K562 (cell line): ENCODE measurements at regions not wholly inside any gene's neighbourhood (a gene's known extent, or its start where the extent isn't known, plus 50 kb on each side); places are given as distances from the start of the nearest gene placed in this dataset.

ENCODE experiments used
- ATAC-seq: fragments of 200-7000 bp; cut with Tn5 transposase; 3 replicates; pipeline ENCODE4 v1.9.1; 2020; ENCODE audit warnings: moderate library complexity
- BruUV-seq: library from RNA; stranded (reverse); fragments of 400-500 nt; replicated peaks from 2 replicates; lab custom pipeline; 2021; lab: Mats Ljungman, UMichigan
- CTCF ChIA-PET: fragments of 300-600 bp; formaldehyde crosslinking; extraction: SDS; loops from one replicate; lab custom pipeline; 2021; ENCODE audit warnings: low intra/inter-chr PET ratio; lab: Yijun Ruan, JAX
- POLR2A ChIA-PET: fragments of 300-600, 350-650 bp; sonication (Branson Sonifier 250); formaldehyde crosslinking; extraction: SDS; loops from one replicate; lab custom pipeline; 2021; ENCODE audit warnings: antibody characterized with exemption, inconsistent platforms; lab: Yijun Ruan, JAX
- DNase-seq, 4 experiments: peaks; one replicate each; pipeline versions ENCODE4 v3.0.0 to v3.0.0-alpha.2; 2011 to 2018; ENCODE audit warnings: low spot score in 3 of 4, mixed read lengths in 3 of 4; ENCODE audit errors: extremely low read depth in 1 of 4
- FAIRE-seq: peaks from 2 replicates; lab custom pipeline; 2011; peaks lifted over from hg19 to GRCh38; lab: Jason Lieb, UNC
- H2AFZ ChIP-seq: 2 replicates; pipeline ENCODE4 v1.6.0; 2011; ENCODE audit warnings: low read depth, low read length, control low read depth, inconsistent platforms
- H3K27ac ChIP-seq: fragments of 200-600 bp; 3 replicates; pipeline ENCODE4 v1.8.0; 2011; ENCODE audit warnings: low read depth, mild to moderate bottlenecking, control low read depth, inconsistent platforms, low read length, moderate library complexity, mixed read lengths; ENCODE audit errors: extremely low read depth
- H3K27me3 ChIP-seq, 2 experiments: fragments of 300-600 bp in 1 of 2; 2 replicates in 1 of 2; 3 replicates in 1 of 2; pipeline versions ENCODE4 v1.6.0 to v1.8.0; 2011; ENCODE audit warnings: inconsistent platforms in 2 of 2, low read length in 2 of 2, mild to moderate bottlenecking in 1 of 2, mixed read lengths in 1 of 2, moderate library complexity in 1 of 2; ENCODE audit not compliant: control insufficient read depth in 2 of 2, insufficient read depth in 2 of 2
- H3K36me3 ChIP-seq: fragments of 300-600 bp; 3 replicates; pipeline ENCODE4 v1.8.0; 2011; ENCODE audit warnings: mild to moderate bottlenecking, low read length, inconsistent platforms; ENCODE audit not compliant: control insufficient read depth, insufficient read depth
- H3K4me1 ChIP-seq, 2 experiments: fragments of 200-600 bp in 1 of 2; replicated peaks in 1 of 2; 2 replicates in 1 of 2; 3 replicates in 1 of 2; pipeline versions ENCODE4 v1.5.1 to v1.8.0; 2011; ENCODE audit warnings: inconsistent platforms in 2 of 2, low read length in 2 of 2, mild to moderate bottlenecking in 1 of 2, mixed read lengths in 1 of 2, moderate library complexity in 1 of 2; ENCODE audit not compliant: control insufficient read depth in 2 of 2, insufficient read depth in 2 of 2
- H3K4me2 ChIP-seq: 2 replicates; pipeline ENCODE4 v1.6.1; 2011; ENCODE audit warnings: low read length, control low read depth, inconsistent platforms, mixed read lengths; ENCODE audit not compliant: insufficient read depth
- H3K4me3 ChIP-seq: fragments of 200-600 bp; sonication (generic), shearing (Covaris generic); 2 replicates; pipeline ENCODE4 v1.5.1; 2016; ENCODE audit warnings: control low read depth, inconsistent platforms
- H3K79me2 ChIP-seq: fragments of 200-600 bp; 3 replicates; pipeline ENCODE4 v1.8.0; 2011; ENCODE audit warnings: low read length, inconsistent platforms; ENCODE audit not compliant: control insufficient read depth, insufficient read depth
- H3K9ac ChIP-seq, 2 experiments: 2 replicates each; pipeline versions ENCODE4 v1.6.0 to v1.6.1; 2011; ENCODE audit warnings: low read depth in 2 of 2, low read length in 2 of 2, control low read depth in 1 of 2, inconsistent platforms in 1 of 2, mild to moderate bottlenecking in 1 of 2, mixed read lengths in 1 of 2; ENCODE audit not compliant: insufficient read depth in 1 of 2
- H3K9me1 ChIP-seq: one replicate; pipeline ENCODE4 v1.6.0; 2011; ENCODE audit warnings: inconsistent platforms, mild to moderate bottlenecking, low read length, moderate library complexity; ENCODE audit not compliant: control insufficient read depth, insufficient read depth
- H3K9me3 ChIP-seq: replicated peaks from 2 replicates; pipeline ENCODE4 v1.5.1; 2011; ENCODE audit warnings: low read depth, low read length, inconsistent platforms; ENCODE audit not compliant: control insufficient read depth, insufficient read depth
- H4K20me1 ChIP-seq: replicated peaks from 2 replicates; pipeline ENCODE4 v1.6.1; 2011; ENCODE audit warnings: low read length, inconsistent platforms, mixed read lengths; ENCODE audit not compliant: control insufficient read depth, insufficient read depth
- BHLHE40 ChIP-seq: IDR thresholded peaks from 2 replicates; pipeline ENCODE4 v1.6.1; 2011; ENCODE audit warnings: low read length, improper control_type of control experiment
- CREBBP ChIP-seq: IDR thresholded peaks from one replicate; pipeline ENCODE4 v1.6.1; 2012; ENCODE audit warnings: low read depth, mild to moderate bottlenecking, control low read depth, inconsistent platforms, low read length
- MYNN ChIP-seq, 2 experiments: sonication (generic); formaldehyde crosslinking in 1 of 2; IDR thresholded peaks; 2 replicates each; pipeline versions ENCODE4 v1.5.0 to v1.6.1; 2016 to 2020; ENCODE audit warnings: antibody characterized with exemption in 1 of 2, missing genetic modification reagents in 1 of 2
- NFIC ChIP-seq: fragments of 450-650 bp; IDR thresholded peaks from 2 replicates; pipeline ENCODE4 v1.6.1; 2017; ENCODE audit warnings: mild to moderate bottlenecking, inconsistent platforms
- TBL1XR1 ChIP-seq, 2 experiments: IDR thresholded peaks; 2 replicates each; pipeline ENCODE4 v1.6.1; 2012; ENCODE audit warnings: improper control_type of control experiment in 2 of 2, low read length in 2 of 2, mild to moderate bottlenecking in 1 of 2
- XRCC5 ChIP-seq: fragments of 200-400 bp; formaldehyde crosslinking; IDR thresholded peaks from 2 replicates; pipeline ENCODE4 v1.6.1; 2017; ENCODE audit warnings: low read depth, mild to moderate bottlenecking, low read length
- ZNF3 ChIP-seq: fragments of 250-450 bp; sonication (Bioruptor Pico); IDR thresholded peaks from 2 replicates; pipeline ENCODE4 v1.5.0; 2021; ENCODE audit warnings: mild to moderate bottlenecking, moderate library complexity
- ZNF431 ChIP-seq: sonication (generic); formaldehyde crosslinking; IDR thresholded peaks from 2 replicates; pipeline ENCODE4 v1.8.0; 2022; ENCODE audit warnings: mild to moderate bottlenecking, missing genetic modification reagents
- ZNF445 ChIP-seq: fragments of 250-450 bp; sonication (Bioruptor Pico); IDR thresholded peaks from 2 replicates; pipeline ENCODE4 v1.4.0; 2020; ENCODE audit warnings: low read depth, mild to moderate bottlenecking, moderate library complexity
- ZNF699 ChIP-seq: fragments of 250-450 bp; sonication (Bioruptor Pico); IDR thresholded peaks from 2 replicates; pipeline ENCODE4 v1.8.0; 2021; ENCODE audit warnings: mild to moderate bottlenecking, moderate library complexity; ENCODE audit not compliant: insufficient replicate concordance
- WGBS: fragments of 100-300 bp; shearing (Covaris generic); methylation state at CpG from one replicate; pipeline ENCODE4 v1.1.6; 2016; ENCODE audit warnings: low coverage, mixed read lengths; ENCODE audit not compliant: insufficient coverage; ENCODE audit errors: missing lambda C conversion rate; 5-methylcytosine and 5-hydroxymethylcytosine counted together
- in situ Hi-C: fragments of 300-500 bp; cut with MboI; formaldehyde crosslinking; loops from 4 replicates; pipeline ENCODE4 v1.15.0; 2018; ENCODE audit warnings: inconsistent platforms, mixed read lengths
- intact Hi-C: fragments of 100-400 bp; cut with micrococcal nuclease; formaldehyde crosslinking; loops from 2 replicates; pipeline ENCODE4 v1.14.2; 2022
- TF ChIP-seq, protein P1 (sequence below): sonication (generic); IDR thresholded peaks from 2 replicates; pipeline ENCODE4 v1.6.1; 2016

DNA sequence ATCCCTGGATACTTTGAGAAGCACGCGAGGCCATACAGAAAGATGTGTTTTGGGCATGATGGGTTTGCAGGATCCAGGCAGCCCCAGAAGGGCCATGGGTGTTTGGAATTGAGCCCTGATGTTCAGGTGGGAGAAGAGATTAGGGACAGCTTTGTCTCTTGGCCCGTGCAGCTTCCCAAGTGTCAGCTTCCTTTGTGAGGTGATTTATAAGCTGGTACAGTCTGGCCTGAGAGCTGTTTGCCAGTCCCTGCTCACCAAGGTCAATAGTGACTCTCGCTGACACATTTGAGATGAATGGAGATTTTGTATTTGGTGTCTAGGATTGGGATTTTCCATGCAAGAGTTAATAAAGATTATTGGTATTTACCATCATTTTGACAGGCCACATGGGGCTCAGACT is 165.9 kb downstream of the ICE1 start:
- ChIA-PET CTCF (no interaction called here), POLR2A (no interaction called here)
- Histone ChIP-seq H3K9me1 (no peaks in the 10 kb centered on the region), H3K4me1 (no peaks in the 10 kb centered on the region; a peak in 2 of 5 replicates), H3K27me3 (peaks cover 0 to 29% of the 10 kb centered on the region in 2 experiments; a peak in 2 of 5 replicates), H3K9ac (no peak overlapping the region), H3K4me2 (no peak overlapping the region), H3K4me3 (no peak overlapping the region), H3K27ac (no peak overlapping the region), H3K79me2 (no peaks in the 10 kb centered on the region), H3K36me3 (no peaks in the 10 kb centered on the region), H4K20me1 (no peaks in the 10 kb centered on the region), H3K9me3 (no peaks in the 10 kb centered on the region), H2AFZ (no peak overlapping the region)
- WGBS, result 10% methylated on average over 4 of the region's 4 CpGs
- intact Hi-C loops (no loop called here), in situ Hi-C loops (no loop called here)
- BruUV-seq, result no TSS peak
- no peak for TF ChIP-seq XRCC5
- TF ChIP-seq ZNF431 (CRISPR knock-in tag), result no peak
- TF ChIP-seq BHLHE40, result no peak
- no peak for TF ChIP-seq MYNN (IDR thresholded peaks at IDR 0.05)
- no peak for TF ChIP-seq MYNN (CRISPR knock-in tag; IDR thresholded peaks at IDR 0.05)
- no peak for TF ChIP-seq TBL1XR1 (IDR thresholded peaks at IDR 0.05; ENCODE audit: low read length in 2 of 2)
- TF ChIP-seq, protein P1, sequence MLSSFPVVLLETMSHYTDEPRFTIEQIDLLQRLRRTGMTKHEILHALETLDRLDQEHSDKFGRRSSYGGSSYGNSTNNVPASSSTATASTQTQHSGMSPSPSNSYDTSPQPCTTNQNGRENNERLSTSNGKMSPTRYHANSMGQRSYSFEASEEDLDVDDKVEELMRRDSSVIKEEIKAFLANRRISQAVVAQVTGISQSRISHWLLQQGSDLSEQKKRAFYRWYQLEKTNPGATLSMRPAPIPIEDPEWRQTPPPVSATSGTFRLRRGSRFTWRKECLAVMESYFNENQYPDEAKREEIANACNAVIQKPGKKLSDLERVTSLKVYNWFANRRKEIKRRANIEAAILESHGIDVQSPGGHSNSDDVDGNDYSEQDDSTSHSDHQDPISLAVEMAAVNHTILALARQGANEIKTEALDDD, result no peak
- TF ChIP-seq ZNF699, result no peak
- TF ChIP-seq ZNF3 (CRISPR knock-in tag), result no peak
- no peak for TF ChIP-seq ZNF445
- TF ChIP-seq CREBBP, result no peak
- no peak for TF ChIP-seq NFIC
- FAIRE-seq, result no peak
- ATAC-seq, result no peak
- DNase-seq, result no peak
